K562 (cell line): ENCODE measurements at regions not wholly inside any gene's neighbourhood (a gene's known extent, or its start where the extent isn't known, plus 50 kb on each side); places are given as distances from the start of the nearest gene placed in this dataset.
A peak's percentile ranks its signal among the peaks of the same experiment; 100 is the strongest.

Experiments
- CHD1 ChIP-seq: fragments of 200-600 bp; sonication (generic); IDR thresholded peaks from one replicate; pipeline ENCODE4 v1.6.1; 2012; ENCODE audit warnings: mild to moderate bottlenecking, moderate library complexity, low read length, inconsistent platforms
- LEF1 ChIP-seq: fragments of 450-650 bp; IDR thresholded peaks from 2 replicates; pipeline ENCODE4 v1.6.1; 2016; ENCODE audit warnings: mild to moderate bottlenecking
- MEF2D ChIP-seq: conservative IDR thresholded peaks from 2 replicates; pipeline ENCODE4 v1.6.1; 2016; ENCODE audit warnings: low read depth, missing genetic modification characterization, missing compliant biosample characterization
- MTA2 ChIP-seq: fragments of 450-650 bp; IDR thresholded peaks from 2 replicates; pipeline ENCODE4 v1.6.1; 2016; ENCODE audit warnings: low read depth
- NFIC ChIP-seq: fragments of 450-650 bp; IDR thresholded peaks from 2 replicates; pipeline ENCODE4 v1.6.1; 2017; ENCODE audit warnings: mild to moderate bottlenecking, inconsistent platforms
- PCBP2 ChIP-seq: fragments of 200-400 bp; formaldehyde crosslinking; IDR thresholded peaks from 2 replicates; pipeline ENCODE4 v1.6.1; 2018; ENCODE audit warnings: low read length, low read depth, mild to moderate bottlenecking, moderate library complexity; ENCODE audit not compliant: poor library complexity, severe bottlenecking
- POLR2B ChIP-seq: fragments of 450-650 bp; IDR thresholded peaks from 2 replicates; pipeline ENCODE4 v1.6.1; 2018; ENCODE audit warnings: low read depth; ENCODE audit not compliant: partially characterized antibody
- PPARD ChIP-seq: fragments of 250-450 bp; sonication (Bioruptor Pico); IDR thresholded peaks from 2 replicates; pipeline ENCODE4 v1.8.0; 2022; ENCODE audit warnings: inconsistent platforms, mild to moderate bottlenecking, moderate library complexity
- RAD21 ChIP-seq, 2 experiments: fragments of 250-450 bp in 1 of 2; fragments of 450-650 bp in 1 of 2; sonication (Bioruptor Pico) in 1 of 2; formaldehyde crosslinking in 1 of 2; IDR thresholded peaks in 1 of 2; conservative IDR thresholded peaks in 1 of 2; 2 replicates each; pipeline versions ENCODE4 v1.4.0 to v1.8.0; 2020 to 2022; ENCODE audit warnings: mild to moderate bottlenecking in 2 of 2, moderate library complexity in 1 of 2
- RCOR1 ChIP-seq, 2 experiments: IDR thresholded peaks; 2 replicates each; pipeline ENCODE4 v1.6.1; 2012; ENCODE audit warnings: low read depth in 2 of 2, low read length in 2 of 2, borderline replicate concordance in 1 of 2, improper control_type of control experiment in 1 of 2
- TAL1 ChIP-seq: fragments of 450-650 bp; IDR thresholded peaks from 2 replicates; pipeline ENCODE4 v1.6.1; 2016; ENCODE audit warnings: mild to moderate bottlenecking
- TF ChIP-seq, protein P1 (sequence below): sonication (generic); formaldehyde crosslinking; IDR thresholded peaks from 2 replicates; pipeline ENCODE4 v1.8.0; 2022; ENCODE audit warnings: mild to moderate bottlenecking, missing genetic modification reagents
- TF ChIP-seq, protein P2 (sequence below): fragments of 450-650 bp; formaldehyde crosslinking; IDR thresholded peaks from 2 replicates; pipeline ENCODE4 v1.4.0; 2020; ENCODE audit warnings: mild to moderate bottlenecking, moderate library complexity
- TF ChIP-seq, protein P3 (sequence below): fragments of 450-650 bp; IDR thresholded peaks from 2 replicates; pipeline ENCODE4 v1.6.1; 2017; ENCODE audit warnings: antibody characterized with exemption, mild to moderate bottlenecking
- TF ChIP-seq, protein P4 (sequence below): sonication (generic); formaldehyde crosslinking; IDR thresholded peaks from 2 replicates; pipeline ENCODE4 v1.4.0; 2020; ENCODE audit warnings: mild to moderate bottlenecking, missing genetic modification reagents

DNA sequence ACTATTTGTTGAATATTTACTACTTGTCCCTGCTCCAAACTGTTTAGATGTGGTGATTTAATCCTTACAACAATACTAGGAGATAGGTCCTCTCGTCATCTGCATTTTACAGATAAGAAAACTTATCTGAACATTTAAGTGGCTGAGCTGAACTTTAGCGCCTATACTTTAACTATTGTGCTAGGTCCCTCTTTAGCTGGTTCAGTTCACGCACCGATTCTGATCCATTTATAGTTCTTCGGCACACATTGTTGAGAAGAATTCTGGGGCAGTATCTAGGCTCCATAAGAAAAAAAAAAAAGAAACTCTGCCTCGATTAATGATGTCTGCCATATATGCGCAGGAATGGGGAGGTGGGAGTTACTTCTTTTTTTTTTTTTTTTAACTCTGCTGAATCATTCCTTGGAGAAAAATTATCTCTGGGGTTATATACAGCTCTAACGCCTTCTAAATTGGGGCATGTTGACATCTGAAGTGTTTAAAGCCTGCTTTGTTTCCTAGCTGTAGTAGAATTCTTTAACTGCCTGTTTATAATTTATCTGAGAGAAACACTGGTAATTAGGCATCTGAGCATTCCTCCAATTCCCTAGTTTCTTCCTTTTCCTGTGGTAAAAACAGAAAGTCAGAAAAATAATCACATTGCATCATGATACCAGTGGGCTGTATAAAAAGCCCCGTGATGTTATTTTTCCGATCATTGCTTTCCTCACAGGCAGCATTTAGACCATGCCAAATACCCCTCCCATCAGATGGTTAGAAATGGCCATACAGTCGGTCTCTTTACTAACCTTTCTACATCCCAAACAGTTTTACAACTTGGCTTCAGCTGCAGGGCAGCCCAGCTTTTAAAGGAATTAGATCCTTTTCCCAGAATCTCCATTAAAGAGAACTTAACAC lies 98.5 kb upstream of the KDM7A start (continued):
- TF ChIP-seq, protein P1, sequence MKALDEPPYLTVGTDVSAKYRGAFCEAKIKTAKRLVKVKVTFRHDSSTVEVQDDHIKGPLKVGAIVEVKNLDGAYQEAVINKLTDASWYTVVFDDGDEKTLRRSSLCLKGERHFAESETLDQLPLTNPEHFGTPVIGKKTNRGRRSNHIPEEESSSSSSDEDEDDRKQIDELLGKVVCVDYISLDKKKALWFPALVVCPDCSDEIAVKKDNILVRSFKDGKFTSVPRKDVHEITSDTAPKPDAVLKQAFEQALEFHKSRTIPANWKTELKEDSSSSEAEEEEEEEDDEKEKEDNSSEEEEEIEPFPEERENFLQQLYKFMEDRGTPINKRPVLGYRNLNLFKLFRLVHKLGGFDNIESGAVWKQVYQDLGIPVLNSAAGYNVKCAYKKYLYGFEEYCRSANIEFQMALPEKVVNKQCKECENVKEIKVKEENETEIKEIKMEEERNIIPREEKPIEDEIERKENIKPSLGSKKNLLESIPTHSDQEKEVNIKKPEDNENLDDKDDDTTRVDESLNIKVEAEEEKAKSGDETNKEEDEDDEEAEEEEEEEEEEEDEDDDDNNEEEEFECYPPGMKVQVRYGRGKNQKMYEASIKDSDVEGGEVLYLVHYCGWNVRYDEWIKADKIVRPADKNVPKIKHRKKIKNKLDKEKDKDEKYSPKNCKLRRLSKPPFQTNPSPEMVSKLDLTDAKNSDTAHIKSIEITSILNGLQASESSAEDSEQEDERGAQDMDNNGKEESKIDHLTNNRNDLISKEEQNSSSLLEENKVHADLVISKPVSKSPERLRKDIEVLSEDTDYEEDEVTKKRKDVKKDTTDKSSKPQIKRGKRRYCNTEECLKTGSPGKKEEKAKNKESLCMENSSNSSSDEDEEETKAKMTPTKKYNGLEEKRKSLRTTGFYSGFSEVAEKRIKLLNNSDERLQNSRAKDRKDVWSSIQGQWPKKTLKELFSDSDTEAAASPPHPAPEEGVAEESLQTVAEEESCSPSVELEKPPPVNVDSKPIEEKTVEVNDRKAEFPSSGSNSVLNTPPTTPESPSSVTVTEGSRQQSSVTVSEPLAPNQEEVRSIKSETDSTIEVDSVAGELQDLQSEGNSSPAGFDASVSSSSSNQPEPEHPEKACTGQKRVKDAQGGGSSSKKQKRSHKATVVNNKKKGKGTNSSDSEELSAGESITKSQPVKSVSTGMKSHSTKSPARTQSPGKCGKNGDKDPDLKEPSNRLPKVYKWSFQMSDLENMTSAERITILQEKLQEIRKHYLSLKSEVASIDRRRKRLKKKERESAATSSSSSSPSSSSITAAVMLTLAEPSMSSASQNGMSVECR (CRISPR knock-in tag): no peak
- TF ChIP-seq RAD21 (CRISPR knock-in tag; conservative IDR thresholded peaks at IDR 0.05 in 1 of 2, IDR thresholded peaks at IDR 0.05 in 1 of 2) (no peak; a peak in 1 of 4 replicates), TAL1 (peak; percentile 87), MEF2D (tag) (peak; percentile 85), LEF1 (peak; percentile 90; the same call in 1 of the 2 replicates), PPARD (CRISPR knock-in tag) (no peak), RCOR1 (IDR thresholded peaks at IDR 0.05; ENCODE audit: borderline replicate concordance in 1 of 2, low read depth in 2 of 2, low read length in 2 of 2) (peak in 1 of 2 experiments; percentile 95; a peak in 2 of 4 replicates), MTA2 (peak; percentile 81), NFIC (peak; percentile 39; the same call in 1 of the 2 replicates), POLR2B (no peak), PCBP2 (no peak), CHD1 (no peak)
- TF ChIP-seq, protein P2, sequence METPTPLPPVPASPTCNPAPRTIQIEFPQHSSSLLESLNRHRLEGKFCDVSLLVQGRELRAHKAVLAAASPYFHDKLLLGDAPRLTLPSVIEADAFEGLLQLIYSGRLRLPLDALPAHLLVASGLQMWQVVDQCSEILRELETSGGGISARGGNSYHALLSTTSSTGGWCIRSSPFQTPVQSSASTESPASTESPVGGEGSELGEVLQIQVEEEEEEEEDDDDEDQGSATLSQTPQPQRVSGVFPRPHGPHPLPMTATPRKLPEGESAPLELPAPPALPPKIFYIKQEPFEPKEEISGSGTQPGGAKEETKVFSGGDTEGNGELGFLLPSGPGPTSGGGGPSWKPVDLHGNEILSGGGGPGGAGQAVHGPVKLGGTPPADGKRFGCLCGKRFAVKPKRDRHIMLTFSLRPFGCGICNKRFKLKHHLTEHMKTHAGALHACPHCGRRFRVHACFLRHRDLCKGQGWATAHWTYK (CRISPR knock-in tag): no peak
- TF ChIP-seq, protein P3, sequence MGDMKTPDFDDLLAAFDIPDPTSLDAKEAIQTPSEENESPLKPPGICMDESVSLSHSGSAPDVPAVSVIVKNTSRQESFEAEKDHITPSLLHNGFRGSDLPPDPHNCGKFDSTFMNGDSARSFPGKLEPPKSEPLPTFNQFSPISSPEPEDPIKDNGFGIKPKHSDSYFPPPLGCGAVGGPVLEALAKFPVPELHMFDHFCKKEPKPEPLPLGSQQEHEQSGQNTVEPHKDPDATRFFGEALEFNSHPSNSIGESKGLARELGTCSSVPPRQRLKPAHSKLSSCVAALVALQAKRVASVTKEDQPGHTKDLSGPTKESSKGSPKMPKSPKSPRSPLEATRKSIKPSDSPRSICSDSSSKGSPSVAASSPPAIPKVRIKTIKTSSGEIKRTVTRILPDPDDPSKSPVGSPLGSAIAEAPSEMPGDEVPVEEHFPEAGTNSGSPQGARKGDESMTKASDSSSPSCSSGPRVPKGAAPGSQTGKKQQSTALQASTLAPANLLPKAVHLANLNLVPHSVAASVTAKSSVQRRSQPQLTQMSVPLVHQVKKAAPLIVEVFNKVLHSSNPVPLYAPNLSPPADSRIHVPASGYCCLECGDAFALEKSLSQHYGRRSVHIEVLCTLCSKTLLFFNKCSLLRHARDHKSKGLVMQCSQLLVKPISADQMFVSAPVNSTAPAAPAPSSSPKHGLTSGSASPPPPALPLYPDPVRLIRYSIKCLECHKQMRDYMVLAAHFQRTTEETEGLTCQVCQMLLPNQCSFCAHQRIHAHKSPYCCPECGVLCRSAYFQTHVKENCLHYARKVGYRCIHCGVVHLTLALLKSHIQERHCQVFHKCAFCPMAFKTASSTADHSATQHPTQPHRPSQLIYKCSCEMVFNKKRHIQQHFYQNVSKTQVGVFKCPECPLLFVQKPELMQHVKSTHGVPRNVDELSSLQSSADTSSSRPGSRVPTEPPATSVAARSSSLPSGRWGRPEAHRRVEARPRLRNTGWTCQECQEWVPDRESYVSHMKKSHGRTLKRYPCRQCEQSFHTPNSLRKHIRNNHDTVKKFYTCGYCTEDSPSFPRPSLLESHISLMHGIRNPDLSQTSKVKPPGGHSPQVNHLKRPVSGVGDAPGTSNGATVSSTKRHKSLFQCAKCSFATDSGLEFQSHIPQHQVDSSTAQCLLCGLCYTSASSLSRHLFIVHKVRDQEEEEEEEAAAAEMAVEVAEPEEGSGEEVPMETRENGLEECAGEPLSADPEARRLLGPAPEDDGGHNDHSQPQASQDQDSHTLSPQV: no peak
- TF ChIP-seq, protein P4, sequence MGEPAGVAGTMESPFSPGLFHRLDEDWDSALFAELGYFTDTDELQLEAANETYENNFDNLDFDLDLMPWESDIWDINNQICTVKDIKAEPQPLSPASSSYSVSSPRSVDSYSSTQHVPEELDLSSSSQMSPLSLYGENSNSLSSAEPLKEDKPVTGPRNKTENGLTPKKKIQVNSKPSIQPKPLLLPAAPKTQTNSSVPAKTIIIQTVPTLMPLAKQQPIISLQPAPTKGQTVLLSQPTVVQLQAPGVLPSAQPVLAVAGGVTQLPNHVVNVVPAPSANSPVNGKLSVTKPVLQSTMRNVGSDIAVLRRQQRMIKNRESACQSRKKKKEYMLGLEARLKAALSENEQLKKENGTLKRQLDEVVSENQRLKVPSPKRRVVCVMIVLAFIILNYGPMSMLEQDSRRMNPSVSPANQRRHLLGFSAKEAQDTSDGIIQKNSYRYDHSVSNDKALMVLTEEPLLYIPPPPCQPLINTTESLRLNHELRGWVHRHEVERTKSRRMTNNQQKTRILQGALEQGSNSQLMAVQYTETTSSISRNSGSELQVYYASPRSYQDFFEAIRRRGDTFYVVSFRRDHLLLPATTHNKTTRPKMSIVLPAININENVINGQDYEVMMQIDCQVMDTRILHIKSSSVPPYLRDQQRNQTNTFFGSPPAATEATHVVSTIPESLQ (CRISPR knock-in tag): no peak
